Panc1 (cell line): ENCODE measurements at regions not wholly inside any gene's neighbourhood (a gene's known extent, or its start where the extent isn't known, plus 50 kb on each side); places are given as distances from the start of the nearest gene placed in this dataset.

Experiments used
- ATAC-seq: fragments of 200-7000 bp; cut with Tn5 transposase; 2 replicates; pipeline ENCODE4 v1.9.1; 2020; ENCODE audit warnings: mild to moderate bottlenecking, moderate library complexity
- BruUV-seq: library from RNA; stranded (reverse); fragments of 400-500 nt; replicated peaks from 2 replicates; lab custom pipeline; 2021; lab: Mats Ljungman, UMichigan
- CTCF ChIA-PET: fragments of 300-600 bp; sonication (Branson Sonifier 250); formaldehyde crosslinking; loops from one replicate; lab custom pipeline; 2022; ENCODE audit warnings: antibody characterized with exemption; lab: Charles Lee
- POLR2A ChIA-PET: fragments of 300-600 bp; sonication (Branson Sonifier 250); formaldehyde crosslinking; loops from one replicate; lab custom pipeline; 2022; ENCODE audit warnings: antibody characterized with exemption; lab: Charles Lee
- DNase-seq: peaks from one replicate; pipeline ENCODE4 v3.0.0-alpha.2; 2010; ENCODE audit warnings: low read depth, low spot score
- H3K27ac ChIP-seq: 2 replicates; pipeline ENCODE4 v1.5.1; 2011; ENCODE audit warnings: mild to moderate bottlenecking, low read length, inconsistent platforms
- H3K27me3 ChIP-seq: fragments of 200-500 bp; sonication (Bioruptor generic); 2 replicates; pipeline ENCODE4 v1.6.0; 2014; ENCODE audit warnings: low read length, inconsistent platforms; ENCODE audit not compliant: control insufficient read depth, insufficient read depth
- H3K36me3 ChIP-seq: fragments of 200-500 bp; sonication (Bioruptor generic); 2 replicates; pipeline ENCODE4 v1.5.1; 2014; ENCODE audit warnings: inconsistent platforms, mild to moderate bottlenecking, low read length, moderate library complexity; ENCODE audit not compliant: control insufficient read depth, insufficient read depth
- H3K4me1 ChIP-seq: 2 replicates; pipeline ENCODE4 v1.5.1; 2011; ENCODE audit warnings: inconsistent platforms, mild to moderate bottlenecking, low read length, moderate library complexity; ENCODE audit not compliant: control insufficient read depth, insufficient read depth
- H3K4me3 ChIP-seq, 2 experiments: 2 replicates each; pipeline ENCODE4 v1.5.1; 2011 to 2012; ENCODE audit warnings: low read depth in 2 of 2, low read length in 2 of 2, mild to moderate bottlenecking in 2 of 2, inconsistent platforms in 1 of 2, moderate library complexity in 1 of 2
- H3K9me3 ChIP-seq: fragments of 200-500 bp; sonication (Bioruptor generic); 2 replicates; pipeline ENCODE4 v1.5.1; 2014; ENCODE audit warnings: low read depth, mild to moderate bottlenecking, inconsistent platforms, low read length, moderate library complexity; ENCODE audit not compliant: control insufficient read depth, insufficient read depth
- CTCF ChIP-seq: fragments of 450-650 bp; IDR thresholded peaks from 2 replicates; pipeline ENCODE4 v1.5.1; 2017; ENCODE audit warnings: mild to moderate bottlenecking
- POLR2AphosphoS5 ChIP-seq: IDR thresholded peaks from 2 replicates; pipeline ENCODE4 v1.6.1; 2012; ENCODE audit warnings: mild to moderate bottlenecking, low read depth, low read length, moderate library complexity
- REST ChIP-seq, 2 experiments: IDR thresholded peaks; 2 replicates each; pipeline ENCODE4 v1.6.1; 2011 to 2012; ENCODE audit warnings: low read depth in 2 of 2, control low read depth in 1 of 2, low read length in 1 of 2, mild to moderate bottlenecking in 1 of 2, moderate library complexity in 1 of 2; ENCODE audit not compliant: insufficient read depth in 1 of 2
- SIN3A ChIP-seq: IDR thresholded peaks from 2 replicates; pipeline ENCODE4 v1.6.1; 2012; ENCODE audit warnings: low read depth, mild to moderate bottlenecking, low read length, moderate library complexity, borderline replicate concordance; ENCODE audit not compliant: insufficient read depth
- TCF7L2 ChIP-seq: IDR thresholded peaks from 2 replicates; pipeline ENCODE4 v1.6.1; 2011; ENCODE audit warnings: mild to moderate bottlenecking, low read depth, low read length, inconsistent platforms
- in situ Hi-C: cut with HindIII; loops from 2 replicates; pipeline ENCODE4 v1.10.0; 2016; ENCODE audit warnings: low sequenced_read_pairs, low pct_unique_long_range_greater_than_20kb
- intact Hi-C: fragments of 100-400 bp; cut with micrococcal nuclease; formaldehyde crosslinking; loops from one replicate; pipeline ENCODE4 v1.10.0; 2022; ENCODE audit not compliant: unreplicated experiment

- DNase-seq: no peak
- POLR2A ChIA-PET: interaction anchor here (0.6 kb wide), 1 partner anchor 287 kb away, joined by 3 read pairs; no protein-coding TSS in a partner anchor
- TF ChIP-seq CTCF (no peak), POLR2AphosphoS5 (no peak), TCF7L2 (no peak), REST (IDR thresholded peaks at IDR 0.05; ENCODE audit: insufficient read depth in 1 of 2, low read depth in 2 of 2, low read length in 1 of 2) (no peak), SIN3A (no peak)
- in situ Hi-C loops (no loop called here), intact Hi-C loops (no loop called here)
- no peak for ATAC-seq
- Histone ChIP-seq H3K27me3 (peaks cover 23% of the 10 kb centered on the region), H3K9me3 (no peaks in the 10 kb centered on the region), H3K4me3 (no peak overlapping the region), H3K27ac (no peak overlapping the region), H3K4me1 (no peaks in the 10 kb centered on the region), H3K36me3 (no peaks in the 10 kb centered on the region)
- no TSS peak for BruUV-seq
- CTCF ChIA-PET: no interaction called here
These were observed 219.7 kb upstream of the PRSS1 start for GRCh38 chr7:142529591-142529990.

- DNase-seq (no peak), ATAC-seq (no peak)
- H3K9me3 ChIP-seq: no peaks in the 10 kb centered on the region
- in situ Hi-C loops (no loop called here), intact Hi-C loops (no loop called here)
- H3K4me1 ChIP-seq: no peaks in the 10 kb centered on the region
- no peaks in the 10 kb centered on the region for H3K36me3 ChIP-seq
- H3K4me3 ChIP-seq: peak overlapping the region in 1 of 2 experiments; percentile 26; a peak in 2 of 4 replicates
- peaks cover 23% of the 10 kb centered on the region for H3K27me3 ChIP-seq
- POLR2A ChIA-PET: no interaction called here
- BruUV-seq: no TSS peak
- no peak overlapping the region for H3K27ac ChIP-seq
- TF ChIP-seq REST (IDR thresholded peaks at IDR 0.05; ENCODE audit: insufficient read depth in 1 of 2, low read depth in 2 of 2, low read length in 1 of 2) (no peak), TCF7L2 (no peak), POLR2AphosphoS5 (no peak), CTCF (no peak), SIN3A (no peak)
- CTCF ChIA-PET: no interaction called here
These were observed 220.5 kb upstream of the PRSS1 start for GRCh38 chr7:142528608-142529408.
